Activated naive CD8-positive, alpha-beta T cell (primary cell): ENCODE measurements at regions not wholly inside any gene's neighbourhood (a gene's known extent, or its start where the extent isn't known, plus 50 kb on each side); places are given as distances from the start of the nearest gene placed in this dataset.

Source experiments
- H3K27ac Mint-ChIP-seq: one replicate; pipeline ENCODE4 v1.8.0; 2021; ENCODE audit warnings: mixed read lengths
- H3K27me3 Mint-ChIP-seq: one replicate; pipeline ENCODE4 v1.8.0; 2021; ENCODE audit warnings: mixed read lengths
- H3K36me3 Mint-ChIP-seq: one replicate; pipeline ENCODE4 v1.8.0; 2021; ENCODE audit warnings: mixed read lengths
- H3K4me1 Mint-ChIP-seq: one replicate; pipeline ENCODE4 v1.8.0; 2021; ENCODE audit warnings: low read depth, mixed read lengths
- H3K4me3 Mint-ChIP-seq: one replicate; pipeline ENCODE4 v1.8.0; 2021; ENCODE audit warnings: mild to moderate bottlenecking, mixed read lengths
- H3K9me3 Mint-ChIP-seq: one replicate; pipeline ENCODE4 v1.8.0; 2021; ENCODE audit warnings: low read depth, mixed read lengths

DNA sequence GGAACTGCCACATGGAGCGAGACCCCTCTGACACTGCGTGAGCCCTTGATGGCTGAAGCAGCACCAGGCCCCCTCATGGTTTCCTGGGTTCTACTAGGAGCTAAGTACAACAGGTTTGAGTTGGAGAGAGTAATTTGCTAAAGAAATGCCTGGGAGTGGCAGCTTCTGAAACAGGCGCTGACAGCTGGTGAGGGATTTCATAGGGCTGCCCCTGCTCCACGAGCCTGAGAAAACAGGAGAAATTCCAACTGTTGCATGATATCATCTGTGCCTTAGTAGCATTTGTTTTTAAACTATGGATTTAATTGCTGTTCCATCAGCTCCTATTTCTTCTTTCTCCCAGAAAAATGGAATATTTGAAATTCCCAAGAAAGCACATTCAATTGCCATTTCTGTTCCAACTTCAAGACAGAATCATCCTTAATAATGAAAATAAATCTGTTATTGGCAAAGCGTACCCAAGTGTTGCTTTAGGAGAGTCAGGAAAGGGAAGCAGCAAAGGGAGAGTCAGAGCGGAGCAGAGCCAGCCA, 78.8 kb upstream of the ANKFN1 start:
- H3K4me3 Mint-ChIP-seq: no peak overlapping the region
- no peaks in the 10 kb centered on the region for H3K36me3 Mint-ChIP-seq
- no peak overlapping the region for H3K27ac Mint-ChIP-seq
- H3K27me3 Mint-ChIP-seq: peaks cover 3% of the 10 kb centered on the region
- H3K4me1 Mint-ChIP-seq: no peaks in the 10 kb centered on the region
- H3K9me3 Mint-ChIP-seq: peaks cover 6% of the 10 kb centered on the region

DNA sequence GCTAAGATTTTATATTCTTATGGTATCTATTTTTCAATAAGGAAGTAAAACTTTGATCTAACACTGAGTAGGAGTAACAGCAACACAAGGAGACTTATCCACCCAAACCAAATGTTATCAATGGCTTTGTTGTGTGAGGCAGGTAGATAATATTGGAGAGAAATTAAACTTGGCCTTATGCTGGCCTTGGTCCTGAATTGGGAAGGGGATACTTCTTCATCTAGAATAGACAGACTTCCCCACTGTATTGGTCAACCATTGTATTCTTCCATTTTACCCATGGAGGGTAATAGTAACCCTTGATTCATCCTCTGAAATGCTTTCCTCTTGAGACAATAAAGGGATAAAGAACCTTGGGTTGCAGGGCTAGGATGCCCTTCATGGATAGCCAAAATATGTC, 76.3 kb upstream of the ANKFN1 start:
- Mint-ChIP-seq H3K27ac (no peak overlapping the region), H3K4me3 (no peak overlapping the region), H3K4me1 (no peaks in the 10 kb centered on the region), H3K27me3 (peaks cover 3% of the 10 kb centered on the region), H3K9me3 (peaks cover 6% of the 10 kb centered on the region), H3K36me3 (no peaks in the 10 kb centered on the region)

DNA sequence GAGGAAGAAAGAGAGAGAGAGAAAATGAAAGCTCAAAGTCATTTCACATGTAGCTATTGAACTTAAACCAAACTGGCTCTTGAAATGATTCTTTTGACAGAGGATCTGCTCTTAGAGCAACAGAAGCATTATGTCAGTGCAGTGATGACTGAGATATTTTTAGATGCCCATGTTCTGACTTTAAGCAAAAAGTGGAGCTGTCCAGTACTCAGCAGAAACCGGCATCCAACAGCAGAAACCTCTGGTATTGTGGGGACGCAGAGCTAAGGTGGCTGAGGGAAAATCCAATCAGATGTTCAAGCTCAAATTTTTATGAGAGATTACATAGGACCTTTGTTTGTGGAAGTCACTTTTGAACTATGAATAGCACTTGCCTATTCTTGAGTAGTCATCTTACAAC, 69.8 kb upstream of the ANKFN1 start:
- H3K4me3 Mint-ChIP-seq: no peak overlapping the region
- H3K36me3 Mint-ChIP-seq: no peaks in the 10 kb centered on the region
- H3K27me3 Mint-ChIP-seq: no peaks in the 10 kb centered on the region
- H3K4me1 Mint-ChIP-seq: no peaks in the 10 kb centered on the region
- no peak overlapping the region for H3K27ac Mint-ChIP-seq
- H3K9me3 Mint-ChIP-seq: peaks cover 3% of the 10 kb centered on the region

DNA sequence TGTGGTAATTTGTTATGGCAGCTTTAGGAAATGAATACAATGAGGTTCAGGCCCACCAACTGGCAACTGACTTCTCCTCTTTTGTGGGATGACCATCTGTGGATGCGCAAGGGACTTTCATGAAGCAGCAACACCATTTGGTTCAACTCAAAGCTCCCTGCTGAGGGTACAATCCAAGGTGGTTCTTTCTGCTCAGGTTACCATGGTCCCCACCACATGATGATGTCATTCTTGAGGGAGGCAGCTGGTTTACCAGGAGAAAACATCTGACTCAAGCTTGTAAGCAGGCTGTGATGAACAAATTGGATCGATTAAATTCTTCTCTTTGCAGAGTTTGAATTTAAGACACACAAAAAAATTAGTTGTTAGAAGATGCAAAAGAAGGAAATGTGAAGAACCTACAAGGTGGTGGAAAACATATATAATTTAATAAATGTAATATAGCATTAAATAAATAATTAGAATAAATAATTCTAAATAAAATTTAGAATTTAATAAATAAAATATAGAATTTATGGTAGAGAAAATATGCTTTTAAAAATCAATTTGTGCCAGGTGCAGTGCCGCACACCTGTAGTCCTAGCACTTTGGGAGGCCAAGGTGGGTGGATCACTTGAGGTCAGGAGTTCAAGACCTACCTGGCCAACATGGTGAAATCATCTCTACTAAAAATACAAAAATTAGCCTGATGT, 67.6 kb upstream of the ANKFN1 start:
- Mint-ChIP-seq H3K9me3 (peaks cover 8% of the 10 kb centered on the region), H3K27me3 (peaks cover 2% of the 10 kb centered on the region), H3K4me3 (no peak overlapping the region), H3K27ac (no peak overlapping the region), H3K4me1 (no peaks in the 10 kb centered on the region), H3K36me3 (no peaks in the 10 kb centered on the region)

DNA sequence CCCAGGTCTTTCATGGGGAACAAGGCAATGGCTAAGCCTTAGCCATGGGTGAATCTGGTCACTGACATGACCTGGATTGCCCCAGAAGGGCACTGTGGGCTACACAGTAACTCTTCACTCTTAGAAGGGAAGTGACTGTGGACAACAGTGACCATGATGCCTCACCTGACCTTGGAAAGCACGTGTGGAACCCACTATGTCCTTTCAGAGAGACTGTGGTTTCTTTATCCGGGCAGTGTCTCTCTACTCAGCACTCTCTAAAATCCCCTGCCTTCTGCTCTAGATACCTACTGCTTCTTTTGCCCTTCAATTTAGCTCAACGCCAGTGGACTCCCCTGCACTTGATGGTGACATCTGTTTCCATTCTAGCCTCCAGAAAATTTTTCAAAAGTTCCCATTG, 66.1 kb upstream of the ANKFN1 start:
- Mint-ChIP-seq H3K27ac (no peak overlapping the region), H3K27me3 (peaks cover 2% of the 10 kb centered on the region), H3K4me1 (no peaks in the 10 kb centered on the region), H3K4me3 (no peak overlapping the region), H3K9me3 (peaks cover 8% of the 10 kb centered on the region), H3K36me3 (no peaks in the 10 kb centered on the region)

DNA sequence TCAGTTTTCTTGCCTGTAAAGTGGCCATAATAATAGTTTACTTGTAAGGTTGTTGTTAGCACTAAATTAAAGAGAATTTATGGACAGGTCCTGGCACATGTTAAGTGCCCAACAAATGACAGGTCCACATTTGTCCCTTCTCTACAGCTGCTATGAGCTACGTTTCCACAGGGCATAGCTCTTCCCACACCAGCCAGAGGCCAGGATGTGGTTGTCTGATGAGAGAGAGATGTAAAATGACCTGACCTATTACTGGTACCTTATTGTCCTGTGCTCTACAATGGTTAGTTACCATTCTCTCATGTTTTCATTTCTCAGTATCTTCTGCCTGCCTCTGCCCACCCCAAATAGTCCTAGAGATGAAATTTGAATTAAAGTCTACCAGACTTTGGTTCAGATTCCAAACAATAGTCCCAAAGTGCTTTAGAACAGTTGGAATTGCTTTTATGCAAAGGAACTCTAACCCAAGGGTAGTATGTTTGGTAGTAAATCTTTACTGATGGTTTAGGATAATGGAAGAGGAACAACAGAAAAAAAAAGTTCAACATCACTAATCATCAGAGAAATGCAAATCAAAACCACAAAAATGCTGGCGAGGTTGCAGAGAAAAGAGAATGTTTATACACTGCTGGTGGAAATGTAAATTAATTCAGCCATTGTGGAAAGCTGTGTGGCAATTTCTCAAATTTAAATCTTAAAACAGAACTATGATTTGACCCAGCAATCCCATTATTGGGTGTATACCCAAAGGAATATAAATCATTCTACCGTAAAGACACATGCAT, 57.1 kb upstream of the ANKFN1 start:
- no peaks in the 10 kb centered on the region for H3K9me3 Mint-ChIP-seq
- H3K27me3 Mint-ChIP-seq: peaks cover 6% of the 10 kb centered on the region
- H3K36me3 Mint-ChIP-seq: no peaks in the 10 kb centered on the region
- H3K4me3 Mint-ChIP-seq: no peak overlapping the region
- H3K27ac Mint-ChIP-seq: no peak overlapping the region
- H3K4me1 Mint-ChIP-seq: no peaks in the 10 kb centered on the region

DNA sequence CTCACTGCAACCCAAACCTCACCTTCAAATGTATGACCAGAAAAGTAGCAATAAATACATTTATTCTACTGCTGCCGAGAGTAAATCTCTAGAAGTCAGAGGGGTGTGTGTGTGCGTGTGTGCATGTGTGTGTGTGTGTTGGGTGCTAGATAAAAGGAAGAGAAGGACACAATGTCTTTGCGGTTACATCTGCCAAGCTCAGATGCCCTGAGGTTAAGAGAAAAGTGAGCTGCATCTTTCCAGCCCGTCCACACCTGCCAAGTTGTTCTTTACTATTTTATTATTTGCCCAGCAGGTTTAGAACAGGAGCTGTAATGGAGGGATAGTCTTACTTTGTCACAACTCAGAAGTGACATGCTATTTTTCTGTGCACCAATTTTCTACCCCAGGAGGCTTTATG, 54.5 kb upstream of the ANKFN1 start:
- Mint-ChIP-seq H3K36me3 (no peaks in the 10 kb centered on the region), H3K27me3 (peaks cover 6% of the 10 kb centered on the region), H3K27ac (no peak overlapping the region), H3K4me3 (no peak overlapping the region), H3K9me3 (no peaks in the 10 kb centered on the region), H3K4me1 (no peaks in the 10 kb centered on the region)

DNA sequence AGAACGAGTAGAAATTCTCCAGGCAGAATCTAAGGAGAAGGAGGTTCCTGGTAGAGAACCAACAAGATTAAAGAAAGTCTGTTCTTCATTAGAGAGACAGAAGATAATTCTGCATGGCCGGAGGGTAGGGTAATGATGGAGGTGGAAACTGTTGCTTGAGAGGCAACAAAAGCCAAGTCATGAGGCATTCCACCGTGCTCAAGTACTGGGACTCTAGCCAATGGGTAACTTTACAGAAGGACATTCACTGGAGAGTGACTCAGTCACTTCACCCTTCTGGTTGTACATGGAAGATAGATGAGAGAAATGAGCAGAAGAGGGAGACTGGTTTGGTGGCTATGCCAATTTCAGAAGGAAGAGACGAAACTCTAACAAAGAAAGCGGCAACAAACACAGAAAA, 53.6 kb upstream of the ANKFN1 start:
- no peaks in the 10 kb centered on the region for H3K36me3 Mint-ChIP-seq
- H3K4me3 Mint-ChIP-seq: no peak overlapping the region
- no peak overlapping the region for H3K27ac Mint-ChIP-seq
- no peaks in the 10 kb centered on the region for H3K4me1 Mint-ChIP-seq
- peaks cover 6% of the 10 kb centered on the region for H3K27me3 Mint-ChIP-seq
- no peaks in the 10 kb centered on the region for H3K9me3 Mint-ChIP-seq
